GM12873 (cell line): ENCODE measurements at regions not wholly inside any gene's neighbourhood (a gene's known extent, or its start where the extent isn't known, plus 50 kb on each side); places are given as distances from the start of the nearest gene placed in this dataset.

Source experiments
- CTCF ChIP-seq: IDR thresholded peaks from 2 replicates; pipeline ENCODE4 v1.5.1; 2012; ENCODE audit warnings: low read depth, mild to moderate bottlenecking, moderate library complexity, low read length, control low read depth; ENCODE audit not compliant: insufficient read depth; ENCODE audit errors: missing control alignments

GRCh38 chr9:11199335-11199734, 586.5 kb upstream of the PTPRD start:
- no peak for TF ChIP-seq CTCF

- TF ChIP-seq CTCF, result no peak
These were observed 591.7 kb upstream of the PTPRD start for GRCh38 chr9:11204521-11204920.

GRCh38 chr9:11206925-11207324, 594.1 kb upstream of the PTPRD start:
- no peak for TF ChIP-seq CTCF

- TF ChIP-seq CTCF, result no peak
These were observed 620.9 kb upstream of the PTPRD start for GRCh38 chr9:11233696-11234095.

GRCh38 chr9:11235061-11235460, 622.3 kb upstream of the PTPRD start:
- no peak for TF ChIP-seq CTCF

- no peak for TF ChIP-seq CTCF
These were observed 629.0 kb upstream of the PTPRD start for GRCh38 chr9:11241779-11242178.

GRCh38 chr9:11257992-11258391, 645.2 kb upstream of the PTPRD start:
- no peak for TF ChIP-seq CTCF
